Body of pancreas (tissue), 4 donors: ENCODE measurements at regions not wholly inside any gene's neighbourhood (a gene's known extent, or its start where the extent isn't known, plus 50 kb on each side); places are given as distances from the start of the nearest gene placed in this dataset.

Source experiments
- ATAC-seq: fragments of 150-250 bp; one replicate; pipeline ENCODE4 v1.9.1; 2016
- DNase-seq, 4 donors: peaks; one replicate each; pipeline ENCODE4 v3.0.0-alpha.2; 2019
- H3K27ac ChIP-seq, 4 donors: fragments of 200-600 bp; sonication (generic); 1 replicate in 3 of 4; 2 replicates in 1 of 4; pipeline versions ENCODE4 v1.5.1 to v1.6.1; 2016 to 2019; ENCODE audit warnings: mild to moderate bottlenecking in 1 of 4, mixed read lengths in 1 of 4, moderate library complexity in 1 of 4
- H3K27me3 ChIP-seq, 2 donors: fragments of 200-600 bp; sonication (generic); one replicate each; pipeline ENCODE4 v1.6.0; 2016; ENCODE audit warnings: mild to moderate bottlenecking in 1 of 2
- H3K36me3 ChIP-seq, 2 donors: fragments of 200-600 bp; sonication (generic); replicated peaks in 1 of 2; 2 replicates each; pipeline ENCODE4 v1.5.1; 2016; ENCODE audit warnings: low read depth in 2 of 2; ENCODE audit not compliant: insufficient read depth in 1 of 2
- H3K4me1 ChIP-seq: fragments of 200-600 bp; sonication (generic); one replicate; pipeline ENCODE4 v1.6.0; 2016
- H3K4me3 ChIP-seq, 2 donors: fragments of 200-600 bp; sonication (generic); 1 replicate in 1 of 2; 2 replicates in 1 of 2; pipeline ENCODE4 v1.5.1; 2016 to 2019
- H3K9me3 ChIP-seq, 3 donors: fragments of 200-600 bp; sonication (generic); 1 replicate in 2 of 3; 2 replicates in 1 of 3; pipeline ENCODE4 v1.5.1; 2016
- POLR2A ChIP-seq, 3 donors: fragments of 450-650 bp; IDR thresholded peaks; one replicate each; pipeline ENCODE4 v1.6.1; 2016; ENCODE audit warnings: antibody characterized with exemption in 3 of 3, mild to moderate bottlenecking in 2 of 3
- WGBS, 2 donors: methylation state at CpG; one replicate each; pipeline ENCODE4 v1.1.5; 2017; 5-methylcytosine and 5-hydroxymethylcytosine counted together
- intact Hi-C: fragments of 100-400 bp; cut with DNase I; formaldehyde crosslinking; loops from one replicate; pipeline ENCODE4 v1.15.1; 2023
- TF ChIP-seq, protein P1 (sequence below), 7 experiments: fragments of 450-650 bp in 4 of 7; fragments of 200-600 bp in 3 of 7; sonication (generic) in 3 of 7; IDR thresholded peaks; one replicate each; pipeline ENCODE4 v1.5.1; 2016 to 2019; ENCODE audit warnings: antibody characterized with exemption in 7 of 7

DNA sequence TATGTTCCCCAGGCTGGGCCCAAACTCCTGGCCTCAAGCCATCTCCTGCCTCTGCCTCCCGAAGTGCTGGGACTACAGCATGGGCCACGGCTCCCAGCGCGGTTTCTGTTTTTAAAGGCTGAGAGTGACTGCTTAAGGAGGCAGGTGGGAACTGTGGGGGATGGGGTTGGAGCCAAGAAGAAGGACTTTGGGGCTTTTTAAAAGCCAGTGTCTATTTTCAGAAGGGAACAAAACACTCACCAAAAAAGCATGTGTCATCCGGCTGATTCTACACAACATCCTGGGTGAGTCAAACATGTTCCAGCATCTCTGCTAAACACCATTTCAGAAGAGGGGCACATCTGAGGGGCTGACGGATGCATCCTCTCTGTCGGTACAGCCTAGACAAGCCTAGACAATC lies 824.5 kb downstream of the TYW1 start:
- no peaks in the 10 kb centered on the region for H3K27me3 ChIP-seq
- no peaks in the 10 kb centered on the region for H3K36me3 ChIP-seq
- H3K4me3 ChIP-seq: no peak overlapping the region
- H3K4me1 ChIP-seq: no peaks in the 10 kb centered on the region
- intact Hi-C loops: no loop called here
- no peak for DNase-seq
- TF ChIP-seq, protein P1, sequence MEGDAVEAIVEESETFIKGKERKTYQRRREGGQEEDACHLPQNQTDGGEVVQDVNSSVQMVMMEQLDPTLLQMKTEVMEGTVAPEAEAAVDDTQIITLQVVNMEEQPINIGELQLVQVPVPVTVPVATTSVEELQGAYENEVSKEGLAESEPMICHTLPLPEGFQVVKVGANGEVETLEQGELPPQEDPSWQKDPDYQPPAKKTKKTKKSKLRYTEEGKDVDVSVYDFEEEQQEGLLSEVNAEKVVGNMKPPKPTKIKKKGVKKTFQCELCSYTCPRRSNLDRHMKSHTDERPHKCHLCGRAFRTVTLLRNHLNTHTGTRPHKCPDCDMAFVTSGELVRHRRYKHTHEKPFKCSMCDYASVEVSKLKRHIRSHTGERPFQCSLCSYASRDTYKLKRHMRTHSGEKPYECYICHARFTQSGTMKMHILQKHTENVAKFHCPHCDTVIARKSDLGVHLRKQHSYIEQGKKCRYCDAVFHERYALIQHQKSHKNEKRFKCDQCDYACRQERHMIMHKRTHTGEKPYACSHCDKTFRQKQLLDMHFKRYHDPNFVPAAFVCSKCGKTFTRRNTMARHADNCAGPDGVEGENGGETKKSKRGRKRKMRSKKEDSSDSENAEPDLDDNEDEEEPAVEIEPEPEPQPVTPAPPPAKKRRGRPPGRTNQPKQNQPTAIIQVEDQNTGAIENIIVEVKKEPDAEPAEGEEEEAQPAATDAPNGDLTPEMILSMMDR (IDR thresholded peaks at IDR 0.05): no peak
- TF ChIP-seq POLR2A (IDR thresholded peaks at IDR 0.05): no peak
- WGBS, 2 donors: 76 to 78% methylated on average over 7 of the region's 7 CpGs
- no peak for ATAC-seq
- no peak overlapping the region for H3K27ac ChIP-seq
- no peaks in the 10 kb centered on the region for H3K9me3 ChIP-seq

DNA sequence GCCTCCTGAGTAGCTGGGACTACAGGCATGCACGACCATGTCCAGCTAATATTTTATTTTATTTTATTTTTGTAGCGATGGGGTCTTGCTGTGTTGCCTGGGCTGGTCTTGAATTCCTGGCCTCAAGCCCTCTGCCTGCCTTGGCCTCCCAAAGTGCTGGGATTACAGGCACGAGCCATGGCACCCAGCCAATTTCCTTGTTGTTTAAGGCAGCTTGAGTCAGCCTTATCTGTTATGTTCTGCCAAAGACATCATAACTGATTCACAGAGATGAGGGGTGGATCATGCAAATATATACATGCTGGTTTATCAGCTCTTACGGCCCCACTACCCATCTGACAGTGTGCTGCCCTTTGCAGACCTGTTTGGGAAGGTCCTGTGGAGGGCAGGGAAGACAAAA lies 826.7 kb downstream of the TYW1 start:
- no peak overlapping the region for H3K4me3 ChIP-seq
- 35 to 36% methylated on average over 4 of the region's 4 CpGs for WGBS, 2 donors
- no peak overlapping the region for H3K27ac ChIP-seq
- intact Hi-C loops: no loop called here
- DNase-seq: peak; percentile 35 to 62 (median 54)
- ATAC-seq: no peak
- no peaks in the 10 kb centered on the region for H3K9me3 ChIP-seq
- no peaks in the 10 kb centered on the region for H3K27me3 ChIP-seq
- TF ChIP-seq, protein P1 (IDR thresholded peaks at IDR 0.05): no peak
- TF ChIP-seq POLR2A (IDR thresholded peaks at IDR 0.05): no peak
- H3K36me3 ChIP-seq: no peaks in the 10 kb centered on the region
- no peaks in the 10 kb centered on the region for H3K4me1 ChIP-seq

DNA sequence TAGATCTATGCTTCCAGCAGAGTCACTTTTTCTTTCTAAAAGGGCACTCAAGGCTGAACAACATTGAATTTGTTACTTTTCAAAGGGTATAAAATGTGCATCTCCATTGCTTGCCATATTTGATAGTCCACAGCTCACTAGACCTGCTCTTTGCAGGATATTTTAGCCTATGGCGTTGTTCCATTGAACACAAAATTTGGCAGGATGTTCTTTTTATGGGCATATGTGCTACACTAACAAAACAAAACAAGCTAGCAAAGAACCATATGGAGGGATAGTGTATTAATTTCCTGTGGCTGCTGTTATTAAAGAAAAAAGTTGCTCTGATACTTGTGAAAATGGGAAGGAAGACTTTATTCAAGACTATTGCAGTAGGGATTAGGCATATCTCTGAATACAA lies 828.7 kb downstream of the TYW1 start:
- no peak for TF ChIP-seq POLR2A (IDR thresholded peaks at IDR 0.05)
- TF ChIP-seq, protein P1 (IDR thresholded peaks at IDR 0.05): no peak
- 23 to 45% methylated on average over 1 of the region's 1 CpG for WGBS, 2 donors
- no peaks in the 10 kb centered on the region for H3K36me3 ChIP-seq
- DNase-seq (no peak), ATAC-seq (no peak)
- intact Hi-C loops: no loop called here
- H3K9me3 ChIP-seq: no peaks in the 10 kb centered on the region
- H3K4me1 ChIP-seq: no peaks in the 10 kb centered on the region
- no peak overlapping the region for H3K4me3 ChIP-seq
- no peaks in the 10 kb centered on the region for H3K27me3 ChIP-seq
- H3K27ac ChIP-seq: no peak overlapping the region

DNA sequence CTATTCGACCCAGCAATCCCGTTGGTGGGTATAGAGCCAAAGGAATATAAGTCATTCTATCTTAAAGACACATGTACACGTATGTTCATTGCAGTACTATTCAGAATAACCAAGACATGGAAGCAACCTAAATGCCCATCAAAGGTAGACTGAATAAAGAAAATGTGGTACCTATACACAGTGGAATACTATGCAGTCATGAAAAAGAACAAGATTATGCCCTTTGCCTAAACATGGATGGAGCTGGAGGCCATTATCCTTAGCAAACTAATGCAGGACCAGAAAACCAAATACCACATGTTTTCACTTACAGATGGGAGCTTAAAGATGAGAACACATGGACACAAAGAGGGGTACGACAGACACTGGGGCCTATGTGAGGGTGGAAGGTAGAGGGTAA lies 845.3 kb downstream of the TYW1 start:
- WGBS, 2 donors: 84 to 90% methylated on average over 4 of the region's 4 CpGs
- DNase-seq (no peak), ATAC-seq (no peak)
- Histone ChIP-seq H3K27ac (no peak overlapping the region), H3K4me1 (no peaks in the 10 kb centered on the region), H3K9me3 (peaks cover 0 to 4% (median 0%) of the 10 kb centered on the region in 3 donors), H3K36me3 (no peaks in the 10 kb centered on the region), H3K4me3 (no peak overlapping the region), H3K27me3 (no peaks in the 10 kb centered on the region)
- no peak for TF ChIP-seq POLR2A (IDR thresholded peaks at IDR 0.05)
- TF ChIP-seq, protein P1 (IDR thresholded peaks at IDR 0.05): no peak
- intact Hi-C loops: no loop called here

DNA sequence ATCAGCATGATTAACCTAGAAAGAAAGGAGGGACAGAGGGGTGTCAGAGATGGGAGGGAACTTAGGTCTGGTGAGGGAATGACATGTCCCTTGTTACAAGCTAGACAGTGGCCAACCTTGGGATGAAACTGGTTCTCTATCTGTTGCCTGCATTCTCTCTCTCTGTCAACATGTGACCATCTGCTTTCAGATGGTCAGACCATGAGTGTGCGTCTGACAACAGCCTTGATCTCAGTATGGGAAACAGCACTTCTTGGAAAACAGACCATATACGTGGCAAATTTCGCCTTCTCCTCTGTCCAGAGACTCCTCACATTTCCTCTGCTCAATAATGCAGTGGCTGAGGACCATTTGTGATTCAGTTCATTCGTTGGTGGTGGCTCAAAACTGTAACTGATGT lies 845.9 kb downstream of the TYW1 start:
- 46 to 48% methylated on average over 4 of the region's 4 CpGs for WGBS, 2 donors
- peaks cover 0 to 4% (median 0%) of the 10 kb centered on the region in 3 donors for H3K9me3 ChIP-seq
- DNase-seq: no peak
- H3K4me1 ChIP-seq: no peaks in the 10 kb centered on the region
- intact Hi-C loops: no loop called here
- no peaks in the 10 kb centered on the region for H3K27me3 ChIP-seq
- H3K36me3 ChIP-seq: no peaks in the 10 kb centered on the region
- H3K4me3 ChIP-seq: no peak overlapping the region
- no peak for ATAC-seq
- H3K27ac ChIP-seq: no peak overlapping the region
- TF ChIP-seq, protein P1 (IDR thresholded peaks at IDR 0.05): no peak
- no peak for TF ChIP-seq POLR2A (IDR thresholded peaks at IDR 0.05)
